ENCODE measurements at regions not wholly inside any gene's neighbourhood (a gene's known extent, or its start where the extent isn't known, plus 50 kb on each side); places are given as distances from the start of the nearest gene placed in this dataset.
"Not testable (repeated sequence)": the region's sequence is repeated elsewhere in the genome, so short reads cannot be mapped to it uniquely, and the experiment has no call there.

GRCh38 chr3:31094048-31094447 lies 199.6 kb upstream of the GADL1 start:
- POLR2A ChIA-PET: no interaction called here
- no peak for DNase-seq
- H3K36me3 Mint-ChIP-seq: no peaks in the 10 kb centered on the region

GRCh38 chr3:31095255-31095654 lies 200.8 kb upstream of the GADL1 start:
- POLR2A ChIA-PET: no interaction called here
- H3K4me3 Mint-ChIP-seq: no peak overlapping the region
- CTCF ChIA-PET: no interaction called here
- DNase-seq: no peak
- H3K36me3 Mint-ChIP-seq: no peaks in the 10 kb centered on the region
- intact Hi-C loops (cut with micrococcal nuclease): no loop called here
- H3K9me3 Mint-ChIP-seq: no peaks in the 10 kb centered on the region
- H3K4me1 Mint-ChIP-seq (ENCODE audit: low read depth): peaks cover 13% of the 10 kb centered on the region
- peaks cover 2% of the 10 kb centered on the region for H3K27me3 Mint-ChIP-seq
- H3K27ac Mint-ChIP-seq: no peak overlapping the region

More at GRCh38 chr3:31094048-31094447, 199.6 kb upstream of the GADL1 start:
- CTCF ChIA-PET: no interaction called here
- no peaks in the 10 kb centered on the region for H3K9me3 Mint-ChIP-seq
- no peak overlapping the region for H3K4me3 Mint-ChIP-seq
- H3K4me1 Mint-ChIP-seq (ENCODE audit: low read depth): peaks cover 13% of the 10 kb centered on the region
- intact Hi-C loops (cut with micrococcal nuclease): no loop called here
- peaks cover 2% of the 10 kb centered on the region for H3K27me3 Mint-ChIP-seq
- H3K27ac Mint-ChIP-seq: no peak overlapping the region

DNA sequence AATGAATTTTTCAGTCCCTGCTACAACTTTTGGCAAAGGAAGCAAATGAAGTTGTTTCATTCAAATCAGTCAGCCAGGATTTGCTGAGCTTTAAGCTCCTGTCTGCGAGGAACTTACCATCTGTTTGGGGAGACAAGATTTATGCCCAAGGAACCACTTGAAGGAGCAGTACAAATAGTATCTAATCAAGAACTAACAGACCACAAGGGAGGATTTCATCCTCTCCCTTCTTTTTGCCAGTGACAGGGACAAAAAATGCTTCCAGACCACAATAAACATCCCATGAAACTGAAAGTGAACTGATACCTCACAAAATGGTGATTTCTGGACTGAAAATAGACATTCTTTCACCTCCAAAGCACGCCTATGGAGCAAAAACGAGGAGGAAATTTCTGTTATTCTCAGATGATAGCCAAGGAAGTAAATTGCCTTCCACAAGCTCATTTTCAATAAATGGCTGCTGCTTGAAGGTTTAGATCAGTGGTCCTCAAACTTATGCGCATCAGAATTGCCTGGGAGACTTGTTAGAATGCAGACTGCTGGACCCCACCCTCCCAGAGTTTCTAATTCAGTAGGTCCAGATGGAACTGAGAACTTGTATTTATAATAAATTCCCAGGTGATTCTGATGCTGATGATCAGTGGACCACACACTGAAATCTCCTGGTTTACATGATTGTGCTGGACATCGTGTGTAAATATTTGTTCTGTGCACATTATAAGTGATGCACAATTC lies 202.4 kb upstream of the GADL1 start:
- DNase-seq: no peak
- Mint-ChIP-seq H3K36me3 (peaks cover under 1% of the 10 kb centered on the region), H3K4me1 (ENCODE audit: low read depth) (peaks cover 14% of the 10 kb centered on the region), H3K4me3 (no peak overlapping the region), H3K27ac (no peak overlapping the region), H3K9me3 (peaks cover under 1% of the 10 kb centered on the region), H3K27me3 (peaks cover 2% of the 10 kb centered on the region)
- ChIA-PET CTCF (no interaction called here), POLR2A (no interaction called here)
- intact Hi-C loops (cut with micrococcal nuclease): no loop called here

- POLR2A ChIA-PET: no interaction called here
- intact Hi-C loops (cut with micrococcal nuclease): loop anchor here (10.0 kb wide), 1 partner anchor 446 kb away; no protein-coding TSS in a partner anchor
- Mint-ChIP-seq H3K4me1 (ENCODE audit: low read depth) (peaks cover 34% of the 10 kb centered on the region), H3K36me3 (peaks cover 4% of the 10 kb centered on the region), H3K27me3 (peaks cover 2% of the 10 kb centered on the region), H3K4me3 (no peak overlapping the region), H3K9me3 (peaks cover 6% of the 10 kb centered on the region), H3K27ac (no peak overlapping the region)
- no peak for DNase-seq
- CTCF ChIA-PET: no interaction called here
Measured at GRCh38 chr3:31100519-31100918, 206.1 kb upstream of the GADL1 start.

DNA sequence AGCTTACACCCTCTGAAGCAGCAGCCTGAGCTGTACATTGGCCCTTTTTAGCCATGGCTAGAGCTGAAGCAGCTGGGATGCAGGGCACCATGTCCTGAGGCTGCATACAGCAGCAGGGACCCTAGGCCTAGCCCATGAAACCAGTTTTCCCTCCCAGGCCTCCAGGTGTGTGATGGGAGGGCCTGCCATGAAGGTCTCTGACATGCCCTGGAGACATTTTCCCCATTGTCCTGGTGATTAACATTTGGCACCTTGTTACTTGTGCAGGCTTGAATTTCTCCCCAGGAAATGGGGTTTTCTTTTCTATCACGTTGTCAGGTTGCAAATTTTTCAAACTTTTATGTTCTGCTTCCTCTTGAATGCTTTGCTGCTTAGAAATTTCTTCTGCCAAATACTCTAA lies 206.8 kb upstream of the GADL1 start:
- intact Hi-C loops (cut with micrococcal nuclease): loop anchor here (10.0 kb wide), 1 partner anchor 446 kb away; no protein-coding TSS in a partner anchor
- DNase-seq, H3K4me3 Mint-ChIP-seq, H3K9me3 Mint-ChIP-seq, H3K27me3 Mint-ChIP-seq, CTCF ChIA-PET, H3K36me3 Mint-ChIP-seq, H3K27ac Mint-ChIP-seq: not testable (repeated sequence)
- POLR2A ChIA-PET: interaction anchor here (2.0 kb wide), 1 partner anchor 24 kb away, joined by 12 read pairs; no protein-coding TSS in a partner anchor
- peaks cover 39% of the 10 kb centered on the region for H3K4me1 Mint-ChIP-seq (ENCODE audit: low read depth)

DNA sequence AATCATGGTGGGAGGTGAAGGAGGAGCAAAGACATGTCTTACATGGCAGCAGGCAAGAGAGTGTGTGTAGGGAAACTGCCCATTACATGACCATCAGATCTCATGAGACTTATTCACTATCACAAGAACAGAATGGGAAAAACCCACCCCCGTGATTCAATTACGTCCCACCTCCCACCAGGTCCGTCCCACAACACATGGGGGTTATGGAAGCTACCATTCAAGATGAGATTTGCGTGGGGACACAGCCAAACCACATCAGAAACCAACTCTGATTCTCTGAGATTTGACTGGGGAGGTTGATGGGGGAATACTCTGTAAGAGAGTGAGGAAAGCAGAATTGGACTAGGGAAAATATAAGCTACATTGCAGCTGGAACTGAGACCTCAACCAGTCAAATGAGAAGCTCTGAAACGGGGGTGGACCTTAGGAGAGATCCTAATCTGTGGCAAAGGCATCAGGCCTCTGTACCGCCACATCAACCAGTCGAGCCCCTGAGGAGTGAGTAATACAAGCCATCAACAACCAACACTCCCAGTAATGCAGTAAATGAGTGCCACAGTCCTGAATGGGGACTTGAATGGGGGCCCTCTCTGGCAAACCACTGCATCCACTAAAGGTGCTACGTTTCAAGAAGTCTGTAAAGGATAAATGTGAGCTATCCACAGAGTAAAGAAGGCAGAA lies 207.9 kb upstream of the GADL1 start:
- DNase-seq: peak; percentile 62
- Mint-ChIP-seq H3K4me3 (no peak overlapping the region), H3K27ac (no peak overlapping the region), H3K9me3 (peaks cover 6% of the 10 kb centered on the region), H3K4me1 (ENCODE audit: low read depth) (peaks cover 38% of the 10 kb centered on the region), H3K27me3 (no peaks in the 10 kb centered on the region), H3K36me3 (peaks cover 4% of the 10 kb centered on the region)
- POLR2A ChIA-PET: interaction anchor here (1.0 to 2.0 kb wide), 4 partner anchors 13 to 430 kb away, joined by 3 to 12 read pairs (median 5); partner anchors contain the start of gene STT3B
- CTCF ChIA-PET: interaction anchor here (0.6 kb wide), 1 partner anchor 140 kb away, joined by 3 read pairs; no protein-coding TSS in a partner anchor
- intact Hi-C loops (cut with micrococcal nuclease): loop anchor here (1.0 to 10.0 kb wide), 2 partner anchors 150 to 448 kb away; no protein-coding TSS in a partner anchor

DNA sequence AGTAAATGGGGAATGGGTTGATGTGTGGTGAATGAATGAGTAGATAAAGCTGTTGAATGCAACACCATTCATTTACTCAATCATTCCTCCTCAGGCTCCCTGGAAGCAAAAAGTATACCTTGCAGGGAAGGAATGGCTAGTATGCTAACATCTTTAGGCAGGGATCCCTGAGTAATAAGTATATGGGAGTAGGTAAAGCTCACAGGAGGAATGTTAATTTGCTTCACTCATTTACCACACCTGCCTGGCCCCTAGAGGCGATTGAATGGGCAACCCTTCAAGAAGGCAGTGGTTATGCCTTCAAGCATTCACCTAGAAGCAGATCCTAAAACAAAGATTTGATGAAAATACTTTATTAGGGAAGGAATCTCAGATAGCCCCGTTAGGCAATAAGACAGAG lies 208.7 kb upstream of the GADL1 start:
- Mint-ChIP-seq H3K4me3 (no peak overlapping the region), H3K27me3 (no peaks in the 10 kb centered on the region), H3K36me3 (peaks cover 4% of the 10 kb centered on the region), H3K4me1 (ENCODE audit: low read depth) (peaks cover 37% of the 10 kb centered on the region), H3K9me3 (peaks cover 6% of the 10 kb centered on the region), H3K27ac (no peak overlapping the region)
- intact Hi-C loops (cut with micrococcal nuclease): loop anchor here (10.0 kb wide), 1 partner anchor 448 kb away; no protein-coding TSS in a partner anchor
- CTCF ChIA-PET: no interaction called here
- POLR2A ChIA-PET: interaction anchor here (2.0 kb wide), 1 partner anchor 26 kb away, joined by 12 read pairs; no protein-coding TSS in a partner anchor
- no peak for DNase-seq

DNA sequence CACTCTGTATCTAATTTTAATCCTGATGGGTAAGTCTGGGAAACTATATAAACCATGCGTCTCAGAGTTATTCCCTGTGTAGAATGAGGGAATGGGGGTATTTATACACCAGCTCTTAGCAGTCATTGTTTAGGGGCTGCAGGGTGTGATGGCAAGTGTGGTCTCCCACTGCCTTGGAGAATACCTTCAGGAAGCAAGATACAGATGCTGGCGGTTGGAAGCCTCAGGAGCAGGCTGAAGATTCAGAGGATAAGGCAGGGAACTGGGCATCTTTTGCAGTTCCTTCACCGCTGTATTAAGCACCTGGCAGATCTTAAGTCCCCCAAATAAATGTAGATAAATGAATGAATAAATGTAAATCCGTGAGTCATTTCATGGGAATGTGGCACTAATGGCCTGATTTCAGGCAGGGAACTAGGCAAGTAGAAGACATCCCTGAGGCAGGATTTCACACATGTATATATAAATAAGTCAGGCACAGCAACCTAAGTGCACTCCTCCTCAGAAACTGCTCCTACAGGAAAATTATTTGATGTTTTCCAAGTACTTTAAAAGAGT lies 209.2 kb upstream of the GADL1 start:
- CTCF ChIA-PET: no interaction called here
- no peak overlapping the region for H3K4me3 Mint-ChIP-seq
- H3K9me3 Mint-ChIP-seq: peaks cover 9% of the 10 kb centered on the region
- intact Hi-C loops (cut with micrococcal nuclease): loop anchor here (10.0 kb wide), 1 partner anchor 449 kb away; no protein-coding TSS in a partner anchor
- H3K36me3 Mint-ChIP-seq: peaks cover 4% of the 10 kb centered on the region
- POLR2A ChIA-PET: no interaction called here
- peaks cover 37% of the 10 kb centered on the region for H3K4me1 Mint-ChIP-seq (ENCODE audit: low read depth)
- H3K27me3 Mint-ChIP-seq: no peaks in the 10 kb centered on the region
- no peak overlapping the region for H3K27ac Mint-ChIP-seq
- no peak for DNase-seq

DNA sequence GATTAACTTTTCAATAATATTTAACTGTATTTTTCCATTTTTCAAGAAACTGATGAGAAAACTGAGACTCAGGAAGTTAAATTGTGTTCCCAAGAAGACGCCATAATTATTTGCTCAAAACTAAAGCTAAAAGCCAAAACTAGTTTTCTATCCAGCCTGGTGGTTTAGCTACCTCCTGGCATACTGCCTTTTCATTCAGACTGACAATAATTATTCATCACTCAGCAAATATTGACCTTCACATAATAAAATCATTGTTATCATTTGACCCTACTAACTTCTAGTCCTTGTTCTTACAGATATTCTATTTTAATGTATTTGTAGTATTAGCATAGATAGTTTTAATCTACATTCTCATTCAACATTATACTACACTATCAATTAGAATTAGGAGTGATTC lies 210.6 kb upstream of the GADL1 start:
- ChIA-PET POLR2A (interaction anchor here (1.5 kb wide), 1 partner anchor 28 kb away, joined by 6 read pairs; no protein-coding TSS in a partner anchor), CTCF (no interaction called here)
- Mint-ChIP-seq H3K36me3 (peaks cover 7% of the 10 kb centered on the region), H3K9me3 (peaks cover 14% of the 10 kb centered on the region), H3K27me3 (no peaks in the 10 kb centered on the region), H3K4me1 (ENCODE audit: low read depth) (peaks cover 37% of the 10 kb centered on the region), H3K4me3 (no peak overlapping the region), H3K27ac (no peak overlapping the region)
- intact Hi-C loops (cut with micrococcal nuclease): loop anchor here (1.0 to 10.0 kb wide), 5 partner anchors 28 to 450 kb away; partner anchors contain the start of gene STT3B
- no peak for DNase-seq

DNA sequence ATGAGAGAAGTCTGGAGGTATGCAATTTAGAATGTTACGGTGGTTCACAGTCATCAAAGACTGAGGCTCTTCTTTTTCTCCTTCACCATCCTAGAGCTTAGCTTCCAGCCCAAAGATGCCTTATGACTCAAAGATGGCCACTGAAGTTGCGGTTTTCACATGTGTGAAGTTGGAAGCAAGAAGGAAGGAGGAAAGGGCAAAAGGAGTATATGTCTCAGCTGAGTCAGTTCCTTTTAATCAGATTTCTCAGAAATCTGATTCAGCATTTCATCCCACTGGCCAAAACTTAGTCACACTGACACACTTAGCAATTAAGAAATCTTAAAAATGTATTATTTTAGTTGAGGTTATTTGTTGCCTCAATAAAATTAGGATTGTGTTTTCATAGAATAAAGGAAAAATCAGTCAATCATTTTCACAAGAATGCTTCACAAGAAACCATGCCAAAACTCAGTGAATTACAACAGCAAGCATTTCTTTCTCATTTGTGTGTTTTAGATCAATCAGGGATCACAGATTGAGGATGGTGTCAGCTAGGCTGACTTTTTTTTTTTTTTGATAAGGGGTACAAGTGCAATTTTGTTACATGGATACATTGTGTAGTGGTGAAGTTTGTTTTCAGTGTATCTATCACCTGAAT lies 211.1 kb upstream of the GADL1 start:
- H3K27ac Mint-ChIP-seq: no peak overlapping the region
- DNase-seq: peak; percentile 51
- H3K36me3 Mint-ChIP-seq: peaks cover 7% of the 10 kb centered on the region
- CTCF ChIA-PET: no interaction called here
- H3K9me3 Mint-ChIP-seq: peaks cover 14% of the 10 kb centered on the region
- H3K4me1 Mint-ChIP-seq (ENCODE audit: low read depth): peaks cover 37% of the 10 kb centered on the region
- POLR2A ChIA-PET: interaction anchor here (1.5 kb wide), 1 partner anchor 28 kb away, joined by 6 read pairs; no protein-coding TSS in a partner anchor
- H3K27me3 Mint-ChIP-seq: no peaks in the 10 kb centered on the region
- no peak overlapping the region for H3K4me3 Mint-ChIP-seq
- intact Hi-C loops (cut with micrococcal nuclease): loop anchor here (1.0 to 10.0 kb wide), 5 partner anchors 28 to 451 kb away; partner anchors contain the start of gene STT3B

DNA sequence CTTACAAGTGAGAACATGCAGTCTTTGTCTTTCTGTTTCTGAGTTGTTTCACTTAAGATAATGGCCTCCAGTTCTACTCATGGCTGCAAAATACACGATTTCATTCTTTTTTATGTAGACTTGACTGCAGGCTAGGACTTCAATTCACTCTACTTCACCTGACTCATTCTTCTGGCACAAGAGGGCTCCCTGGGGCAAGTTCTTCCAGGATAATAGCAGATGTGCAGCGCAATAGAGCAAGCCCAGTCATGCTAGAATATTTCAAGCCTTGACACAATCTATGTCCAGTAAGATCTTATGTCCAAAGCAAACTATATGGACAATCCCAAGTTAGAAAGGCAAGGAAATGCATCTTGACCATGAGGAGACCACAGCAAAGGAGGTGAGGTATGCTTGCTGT lies 211.7 kb upstream of the GADL1 start:
- ChIA-PET POLR2A (no interaction called here), CTCF (interaction anchor here (0.9 kb wide), 1 partner anchor 426 kb away, joined by 3 read pairs; the partner anchor contains the start of gene STT3B)
- Mint-ChIP-seq H3K4me1 (ENCODE audit: low read depth) (peaks cover 37% of the 10 kb centered on the region), H3K4me3 (no peak overlapping the region), H3K27ac (no peak overlapping the region), H3K36me3 (peaks cover 7% of the 10 kb centered on the region), H3K27me3 (no peaks in the 10 kb centered on the region), H3K9me3 (peaks cover 14% of the 10 kb centered on the region)
- DNase-seq: no peak
- intact Hi-C loops (cut with micrococcal nuclease): loop anchor here (5.0 to 10.0 kb wide), 4 partner anchors 106 to 451 kb away; partner anchors contain the start of gene STT3B
